ENCODE measurements at regions not wholly inside any gene's neighbourhood (a gene's known extent, or its start where the extent isn't known, plus 50 kb on each side); places are given as distances from the start of the nearest gene placed in this dataset.

DNA sequence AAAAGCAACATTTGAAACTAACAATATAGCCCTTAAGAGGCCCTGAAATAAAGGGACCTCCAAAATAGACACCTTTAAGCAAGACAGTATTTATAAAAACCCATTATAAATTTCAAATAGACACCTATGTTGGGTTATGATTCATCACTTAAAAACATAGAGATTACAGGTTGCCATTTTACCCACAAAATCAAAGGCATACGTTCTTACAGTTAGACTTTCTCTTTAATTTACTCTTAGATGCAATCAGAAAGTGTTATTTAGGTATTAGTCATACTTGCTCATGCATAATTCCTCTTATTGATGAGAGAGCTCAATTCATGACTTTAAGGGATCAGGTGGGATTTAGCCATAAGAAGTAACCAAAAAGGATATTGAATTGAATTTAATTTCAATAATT lies 51.5 kb upstream of the TMEM200A start:
- Histone ChIP-seq H3K36me3 (ENCODE audit: control insufficient read depth in 4 of 4, insufficient read depth in 4 of 4, low read length in 3 of 4) (no peaks in the 10 kb centered on the region), H3K4me3 (ENCODE audit: control insufficient read depth in 1 of 7, extremely low read depth in 1 of 7, insufficient read depth in 4 of 7, low read depth in 2 of 7, low read length in 6 of 7) (no peak overlapping the region), H3K27me3 (replicated peaks in 2 of 5; ENCODE audit: control insufficient read depth in 4 of 5, insufficient read depth in 5 of 5, low read length in 4 of 5) (no peaks in the 10 kb centered on the region), H3K9me3 (ENCODE audit: control extremely low read depth in 1 of 5, control insufficient read depth in 4 of 5, insufficient read depth in 2 of 5, low read depth in 1 of 5, low read length in 4 of 5) (no peaks in the 10 kb centered on the region), H3K27ac (ENCODE audit: insufficient read depth in 1 of 2, low read depth in 1 of 2, low read length in 2 of 2, poor library complexity in 1 of 2, severe bottlenecking in 2 of 2) (no peak overlapping the region), H3K4me1 (ENCODE audit: control extremely low read depth in 1 of 4, control insufficient read depth in 4 of 4, insufficient read depth in 4 of 4, low read length in 3 of 4) (peaks cover 1 to 7% (median 3%) of the 10 kb centered on the region in 4 experiments)
- ChIA-PET POLR2A (no interaction called here), CTCF (interaction anchor here (1.2 to 2.8 kb wide), 4 partner anchors 8 to 28 kb away, joined by 3 to 10 read pairs (median 4); no protein-coding TSS in a partner anchor)
- DNase-seq, result no peak
- WGBS (ENCODE audit: insufficient coverage), result no CpG with 5 or more reads among the region's 1 CpG

GRCh38 chr6:130313206-130313605 lies 52.6 kb upstream of the TMEM200A start:
- 100% methylated on average over 2 of the region's 4 CpGs for WGBS (ENCODE audit: insufficient coverage)
- ChIA-PET POLR2A (no interaction called here), CTCF (interaction anchor here (1.1 to 2.8 kb wide), 3 partner anchors 9 to 14 kb away, joined by 3 to 10 read pairs (median 4); no protein-coding TSS in a partner anchor)
- Histone ChIP-seq H3K4me1 (ENCODE audit: control extremely low read depth in 1 of 4, control insufficient read depth in 4 of 4, insufficient read depth in 4 of 4, low read length in 3 of 4) (peaks cover 1 to 7% (median 3%) of the 10 kb centered on the region in 4 experiments), H3K27ac (ENCODE audit: insufficient read depth in 1 of 2, low read depth in 1 of 2, low read length in 2 of 2, poor library complexity in 1 of 2, severe bottlenecking in 2 of 2) (no peak overlapping the region), H3K36me3 (ENCODE audit: control insufficient read depth in 4 of 4, insufficient read depth in 4 of 4, low read length in 3 of 4) (no peaks in the 10 kb centered on the region), H3K9me3 (ENCODE audit: control extremely low read depth in 1 of 5, control insufficient read depth in 4 of 5, insufficient read depth in 2 of 5, low read depth in 1 of 5, low read length in 4 of 5) (no peaks in the 10 kb centered on the region), H3K27me3 (replicated peaks in 2 of 5; ENCODE audit: control insufficient read depth in 4 of 5, insufficient read depth in 5 of 5, low read length in 4 of 5) (no peaks in the 10 kb centered on the region), H3K4me3 (ENCODE audit: control insufficient read depth in 1 of 7, extremely low read depth in 1 of 7, insufficient read depth in 4 of 7, low read depth in 2 of 7, low read length in 6 of 7) (no peak overlapping the region)
- DNase-seq, result no peak

- POLR2A ChIA-PET, result no interaction called here
- no peak for DNase-seq
- CTCF ChIA-PET, result no interaction called here
- Histone ChIP-seq H3K4me1 (ENCODE audit: control extremely low read depth in 1 of 4, control insufficient read depth in 4 of 4, insufficient read depth in 4 of 4, low read length in 3 of 4) (peaks cover 3 to 17% (median 9%) of the 10 kb centered on the region in 4 experiments), H3K9me3 (ENCODE audit: control extremely low read depth in 1 of 5, control insufficient read depth in 4 of 5, insufficient read depth in 2 of 5, low read depth in 1 of 5, low read length in 4 of 5) (no peaks in the 10 kb centered on the region), H3K27ac (ENCODE audit: insufficient read depth in 1 of 2, low read depth in 1 of 2, low read length in 2 of 2, poor library complexity in 1 of 2, severe bottlenecking in 2 of 2) (no peak overlapping the region), H3K27me3 (replicated peaks in 2 of 5; ENCODE audit: control insufficient read depth in 4 of 5, insufficient read depth in 5 of 5, low read length in 4 of 5) (no peaks in the 10 kb centered on the region), H3K4me3 (ENCODE audit: control insufficient read depth in 1 of 7, extremely low read depth in 1 of 7, insufficient read depth in 4 of 7, low read depth in 2 of 7, low read length in 6 of 7) (no peak overlapping the region), H3K36me3 (ENCODE audit: control insufficient read depth in 4 of 4, insufficient read depth in 4 of 4, low read length in 3 of 4) (no peaks in the 10 kb centered on the region)
Measured at GRCh38 chr6:130309028-130309427, 56.8 kb upstream of the TMEM200A start.

DNA sequence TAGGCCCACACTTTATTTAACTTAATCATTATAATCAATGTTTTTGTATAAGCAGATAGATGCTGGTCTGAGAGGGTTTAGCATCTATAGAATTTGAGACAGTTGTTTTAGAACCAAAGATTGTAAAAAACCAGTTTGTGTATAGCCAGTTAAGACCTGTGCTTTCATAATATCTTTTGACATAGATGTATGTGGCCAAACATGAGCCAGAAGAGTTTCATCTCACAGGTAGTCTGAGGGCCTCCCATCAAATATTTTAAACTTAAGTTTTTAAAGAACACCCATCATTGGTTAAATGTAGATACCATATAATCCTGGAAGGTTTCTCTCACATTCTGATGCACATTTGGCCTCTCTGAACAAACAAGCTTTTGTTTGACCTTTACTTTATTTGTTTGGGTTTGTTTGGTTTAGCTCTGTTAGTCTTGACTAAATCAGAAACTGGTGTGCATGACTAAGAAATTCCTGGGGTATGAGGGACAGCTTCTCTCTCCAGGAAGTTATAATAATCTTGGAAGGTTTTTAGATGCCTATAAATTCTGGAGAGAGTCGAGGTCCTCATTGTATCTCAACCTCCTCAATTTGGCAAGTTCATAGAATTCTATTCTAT lies 58.0 kb upstream of the TMEM200A start:
- H3K27ac ChIP-seq (ENCODE audit: insufficient read depth in 1 of 2, low read depth in 1 of 2, low read length in 2 of 2, poor library complexity in 1 of 2, severe bottlenecking in 2 of 2), result no peak overlapping the region
- no peaks in the 10 kb centered on the region for H3K9me3 ChIP-seq (ENCODE audit: control extremely low read depth in 1 of 5, control insufficient read depth in 4 of 5, insufficient read depth in 2 of 5, low read depth in 1 of 5, low read length in 4 of 5)
- no peak for DNase-seq
- WGBS (ENCODE audit: insufficient coverage), result no CpG with 5 or more reads among the region's 1 CpG
- no peaks in the 10 kb centered on the region for H3K36me3 ChIP-seq (ENCODE audit: control insufficient read depth in 4 of 4, insufficient read depth in 4 of 4, low read length in 3 of 4)
- H3K4me1 ChIP-seq (ENCODE audit: control extremely low read depth in 1 of 4, control insufficient read depth in 4 of 4, insufficient read depth in 4 of 4, low read length in 3 of 4), result peaks cover 3 to 17% (median 9%) of the 10 kb centered on the region in 4 experiments
- CTCF ChIA-PET, result interaction anchor here (0.9 to 1.5 kb wide), 3 partner anchors 11 to 535 kb away, joined by 3 to 6 read pairs (median 4); no protein-coding TSS in a partner anchor
- no peaks in the 10 kb centered on the region for H3K27me3 ChIP-seq (replicated peaks in 2 of 5; ENCODE audit: control insufficient read depth in 4 of 5, insufficient read depth in 5 of 5, low read length in 4 of 5)
- POLR2A ChIA-PET, result no interaction called here
- H3K4me3 ChIP-seq (ENCODE audit: control insufficient read depth in 1 of 7, extremely low read depth in 1 of 7, insufficient read depth in 4 of 7, low read depth in 2 of 7, low read length in 6 of 7), result no peak overlapping the region

DNA sequence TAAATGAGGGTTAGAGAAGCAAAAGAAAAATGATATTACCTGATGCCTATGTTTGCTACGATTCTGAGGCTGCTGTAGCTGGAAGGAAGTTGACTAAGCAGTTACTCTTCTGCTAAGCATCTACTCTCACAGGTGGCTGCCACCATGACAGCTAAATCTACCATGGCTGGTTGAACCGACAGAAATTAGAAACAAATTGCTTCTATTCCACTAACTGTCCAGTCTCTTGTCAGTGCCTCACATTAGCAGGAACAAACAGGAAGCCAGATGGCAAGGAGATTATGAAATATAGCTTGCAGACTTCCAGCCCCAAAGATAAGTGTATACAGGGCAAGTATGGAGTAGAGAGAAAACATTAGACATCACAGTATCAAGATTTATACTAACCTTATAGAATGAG lies 59.4 kb upstream of the TMEM200A start:
- DNase-seq, result peak; percentile 15 to 78 (median 66)
- Histone ChIP-seq H3K4me3 (ENCODE audit: control insufficient read depth in 1 of 7, extremely low read depth in 1 of 7, insufficient read depth in 4 of 7, low read depth in 2 of 7, low read length in 6 of 7) (peak overlapping the region in 1 of 7 experiments; percentile 2), H3K27ac (ENCODE audit: insufficient read depth in 1 of 2, low read depth in 1 of 2, low read length in 2 of 2, poor library complexity in 1 of 2, severe bottlenecking in 2 of 2) (peak overlapping the region in 1 of 2 experiments; percentile 17), H3K36me3 (ENCODE audit: control insufficient read depth in 4 of 4, insufficient read depth in 4 of 4, low read length in 3 of 4) (no peaks in the 10 kb centered on the region), H3K27me3 (replicated peaks in 2 of 5; ENCODE audit: control insufficient read depth in 4 of 5, insufficient read depth in 5 of 5, low read length in 4 of 5) (no peaks in the 10 kb centered on the region), H3K4me1 (ENCODE audit: control extremely low read depth in 1 of 4, control insufficient read depth in 4 of 4, insufficient read depth in 4 of 4, low read length in 3 of 4) (peaks cover 0 to 15% (median 5%) of the 10 kb centered on the region in 4 experiments), H3K9me3 (ENCODE audit: control extremely low read depth in 1 of 5, control insufficient read depth in 4 of 5, insufficient read depth in 2 of 5, low read depth in 1 of 5, low read length in 4 of 5) (peaks cover 0 to 7% (median 0%) of the 10 kb centered on the region in 5 experiments)
- 0% methylated on average over 1 of the region's 2 CpGs for WGBS (ENCODE audit: insufficient coverage)
- POLR2A ChIA-PET, result no interaction called here
- CTCF ChIA-PET, result interaction anchor here (1.1 to 1.5 kb wide), 2 partner anchors 13 to 15 kb away, joined by 4 to 6 read pairs; no protein-coding TSS in a partner anchor

DNA sequence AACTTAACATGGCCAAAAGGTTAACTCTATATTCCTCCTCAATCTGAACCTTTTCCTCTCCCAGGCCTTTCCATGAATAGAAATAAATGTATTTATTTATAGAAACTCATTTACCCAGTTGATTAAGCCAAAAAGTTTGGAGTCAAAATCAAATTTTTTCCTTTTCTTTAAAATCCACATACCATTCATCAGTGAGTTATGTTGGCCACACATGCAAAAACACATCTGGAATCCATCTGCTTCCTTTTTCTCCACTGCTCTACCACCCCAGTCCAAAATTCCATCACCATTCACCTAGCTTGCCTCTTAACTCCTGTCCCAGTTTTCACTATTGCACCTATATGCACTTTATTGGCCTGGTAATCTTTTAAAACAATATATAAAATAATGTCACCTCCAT lies 62.4 kb upstream of the TMEM200A start:
- Histone ChIP-seq H3K4me1 (ENCODE audit: control extremely low read depth in 1 of 4, control insufficient read depth in 4 of 4, insufficient read depth in 4 of 4, low read length in 3 of 4) (peaks cover 0 to 15% (median 4%) of the 10 kb centered on the region in 4 experiments), H3K27me3 (replicated peaks in 2 of 5; ENCODE audit: control insufficient read depth in 4 of 5, insufficient read depth in 5 of 5, low read length in 4 of 5) (no peaks in the 10 kb centered on the region), H3K4me3 (ENCODE audit: control insufficient read depth in 1 of 7, extremely low read depth in 1 of 7, insufficient read depth in 4 of 7, low read depth in 2 of 7, low read length in 6 of 7) (no peak overlapping the region), H3K36me3 (ENCODE audit: control insufficient read depth in 4 of 4, insufficient read depth in 4 of 4, low read length in 3 of 4) (no peaks in the 10 kb centered on the region), H3K9me3 (ENCODE audit: control extremely low read depth in 1 of 5, control insufficient read depth in 4 of 5, insufficient read depth in 2 of 5, low read depth in 1 of 5, low read length in 4 of 5) (peaks cover 0 to 8% (median 0%) of the 10 kb centered on the region in 5 experiments), H3K27ac (ENCODE audit: insufficient read depth in 1 of 2, low read depth in 1 of 2, low read length in 2 of 2, poor library complexity in 1 of 2, severe bottlenecking in 2 of 2) (no peak overlapping the region)
- no peak for DNase-seq
- ChIA-PET CTCF (interaction anchor here (1.1 kb wide), 1 partner anchor 933 kb away, joined by 3 read pairs; no protein-coding TSS in a partner anchor), POLR2A (no interaction called here)

DNA sequence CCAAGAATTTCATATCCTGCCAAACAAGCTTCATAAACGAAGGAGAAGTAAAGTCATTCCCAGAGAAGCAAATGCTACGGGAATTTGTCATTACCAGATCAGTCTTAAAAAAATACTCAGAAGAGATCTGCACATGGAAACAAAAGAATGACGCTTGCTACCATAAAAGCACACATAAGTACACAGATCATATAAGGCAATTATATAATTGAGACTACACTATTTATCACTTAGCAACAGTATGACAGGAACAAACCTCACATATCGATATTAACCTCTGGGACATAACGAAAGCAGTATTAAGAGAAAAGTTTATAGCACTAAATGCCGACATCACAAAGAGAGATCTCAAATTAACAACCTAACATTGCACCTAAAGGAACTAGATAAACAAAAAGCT lies 67.6 kb upstream of the TMEM200A start:
- no peak overlapping the region for H3K4me3 ChIP-seq (ENCODE audit: control insufficient read depth in 1 of 7, extremely low read depth in 1 of 7, insufficient read depth in 4 of 7, low read depth in 2 of 7, low read length in 6 of 7)
- H3K4me1 ChIP-seq (ENCODE audit: control extremely low read depth in 1 of 4, control insufficient read depth in 4 of 4, insufficient read depth in 4 of 4, low read length in 3 of 4), result no peaks in the 10 kb centered on the region
- no peaks in the 10 kb centered on the region for H3K36me3 ChIP-seq (ENCODE audit: control insufficient read depth in 4 of 4, insufficient read depth in 4 of 4, low read length in 3 of 4)
- no peak for DNase-seq
- ChIA-PET CTCF (no interaction called here), POLR2A (no interaction called here)
- H3K27ac ChIP-seq (ENCODE audit: insufficient read depth in 1 of 2, low read depth in 1 of 2, low read length in 2 of 2, poor library complexity in 1 of 2, severe bottlenecking in 2 of 2), result no peak overlapping the region
- peaks cover 0 to 22% (median 0%) of the 10 kb centered on the region in 5 experiments for H3K9me3 ChIP-seq (ENCODE audit: control extremely low read depth in 1 of 5, control insufficient read depth in 4 of 5, insufficient read depth in 2 of 5, low read depth in 1 of 5, low read length in 4 of 5)
- no peaks in the 10 kb centered on the region for H3K27me3 ChIP-seq (replicated peaks in 2 of 5; ENCODE audit: control insufficient read depth in 4 of 5, insufficient read depth in 5 of 5, low read length in 4 of 5)
- WGBS (ENCODE audit: insufficient coverage), result 100% methylated on average over 2 of the region's 6 CpGs
